ENCODE measurements at regions not wholly inside any gene's neighbourhood (a gene's known extent, or its start where the extent isn't known, plus 50 kb on each side); places are given as distances from the start of the nearest gene placed in this dataset.
A peak's percentile ranks its signal among the peaks of the same experiment; 100 is the strongest.

GRCh38 chr13:68984688-68985319 is 1122.8 kb upstream of the ATXN8OS start:
- no peak overlapping the region for H3K4me3 ChIP-seq (ENCODE audit: low read length in 2 of 2)
- ATAC-seq (ENCODE audit: low FRiP score), result peak; percentile 60
- H3K27me3 ChIP-seq (ENCODE audit: control insufficient read depth in 1 of 2, insufficient read depth in 2 of 2, low read length in 1 of 2), result no peaks in the 10 kb centered on the region
- H3K9me3 ChIP-seq (ENCODE audit: control insufficient read depth, low read length), result no peaks in the 10 kb centered on the region
- no peak overlapping the region for H3K27ac ChIP-seq (ENCODE audit: low read depth in 1 of 2, low read length in 2 of 2)
- 92 to 93% methylated on average over 36 to 37 of the region's 37 CpGs for WGBS, 2 donors
- no peaks in the 10 kb centered on the region for H3K36me3 ChIP-seq (ENCODE audit: control insufficient read depth in 1 of 2, insufficient read depth in 2 of 2, low read length in 1 of 2)
- H3K4me1 ChIP-seq (ENCODE audit: control insufficient read depth in 1 of 2, insufficient read depth in 2 of 2, low read length in 2 of 2), result no peaks in the 10 kb centered on the region
- DNase-seq, result peak; percentile 34 to 68
- intact Hi-C loops (cut with DNase I), result no loop called here

- WGBS, 2 donors, result 82 to 87% methylated on average over 12 of the region's 12 CpGs
- no peaks in the 10 kb centered on the region for H3K9me3 ChIP-seq (ENCODE audit: control insufficient read depth, low read length)
- H3K4me3 ChIP-seq (ENCODE audit: low read length in 2 of 2), result no peak overlapping the region
These were observed 1124.5 kb upstream of the ATXN8OS start for GRCh38 chr13:68982961-68983619.

GRCh38 chr13:68976287-68976686 is 1131.3 kb upstream of the ATXN8OS start:
- no peaks in the 10 kb centered on the region for H3K36me3 ChIP-seq (ENCODE audit: control insufficient read depth in 1 of 2, insufficient read depth in 2 of 2, low read length in 1 of 2)
- DNase-seq, result no peak
- intact Hi-C loops (cut with DNase I), result no loop called here
- H3K4me1 ChIP-seq (ENCODE audit: control insufficient read depth in 1 of 2, insufficient read depth in 2 of 2, low read length in 2 of 2), result no peaks in the 10 kb centered on the region
- 79 to 87% methylated on average over 2 of the region's 2 CpGs for WGBS, 2 donors
- no peak overlapping the region for H3K4me3 ChIP-seq (ENCODE audit: low read length in 2 of 2)
- H3K27me3 ChIP-seq (ENCODE audit: control insufficient read depth in 1 of 2, insufficient read depth in 2 of 2, low read length in 1 of 2), result no peaks in the 10 kb centered on the region
- H3K27ac ChIP-seq (ENCODE audit: low read depth in 1 of 2, low read length in 2 of 2), result no peak overlapping the region
- ATAC-seq (ENCODE audit: low FRiP score), result no peak
- H3K9me3 ChIP-seq (ENCODE audit: control insufficient read depth, low read length), result no peaks in the 10 kb centered on the region

More at GRCh38 chr13:68982961-68983619, 1124.5 kb upstream of the ATXN8OS start:
- ATAC-seq (ENCODE audit: low FRiP score), result peak; percentile 50
- intact Hi-C loops (cut with DNase I), result no loop called here
- peak; percentile 27 to 37 for DNase-seq
- H3K27me3 ChIP-seq (ENCODE audit: control insufficient read depth in 1 of 2, insufficient read depth in 2 of 2, low read length in 1 of 2), result no peaks in the 10 kb centered on the region
- no peak overlapping the region for H3K27ac ChIP-seq (ENCODE audit: low read depth in 1 of 2, low read length in 2 of 2)
- no peaks in the 10 kb centered on the region for H3K36me3 ChIP-seq (ENCODE audit: control insufficient read depth in 1 of 2, insufficient read depth in 2 of 2, low read length in 1 of 2)
- H3K4me1 ChIP-seq (ENCODE audit: control insufficient read depth in 1 of 2, insufficient read depth in 2 of 2, low read length in 2 of 2), result no peaks in the 10 kb centered on the region

- no peak overlapping the region for H3K4me3 ChIP-seq (ENCODE audit: low read length in 2 of 2)
- DNase-seq, result no peak
- H3K36me3 ChIP-seq (ENCODE audit: control insufficient read depth in 1 of 2, insufficient read depth in 2 of 2, low read length in 1 of 2), result no peaks in the 10 kb centered on the region
- no peaks in the 10 kb centered on the region for H3K27me3 ChIP-seq (ENCODE audit: control insufficient read depth in 1 of 2, insufficient read depth in 2 of 2, low read length in 1 of 2)
- H3K9me3 ChIP-seq (ENCODE audit: control insufficient read depth, low read length), result no peaks in the 10 kb centered on the region
- no peaks in the 10 kb centered on the region for H3K4me1 ChIP-seq (ENCODE audit: control insufficient read depth in 1 of 2, insufficient read depth in 2 of 2, low read length in 2 of 2)
- intact Hi-C loops (cut with DNase I), result no loop called here
- no peak overlapping the region for H3K27ac ChIP-seq (ENCODE audit: low read depth in 1 of 2, low read length in 2 of 2)
- no peak for ATAC-seq (ENCODE audit: low FRiP score)
These were observed 1137.1 kb upstream of the ATXN8OS start for GRCh38 chr13:68970532-68970931.

- no peaks in the 10 kb centered on the region for H3K9me3 ChIP-seq (ENCODE audit: control insufficient read depth, low read length)
- no peaks in the 10 kb centered on the region for H3K4me1 ChIP-seq (ENCODE audit: control insufficient read depth in 1 of 2, insufficient read depth in 2 of 2, low read length in 2 of 2)
- no peaks in the 10 kb centered on the region for H3K36me3 ChIP-seq (ENCODE audit: control insufficient read depth in 1 of 2, insufficient read depth in 2 of 2, low read length in 1 of 2)
- no peak overlapping the region for H3K4me3 ChIP-seq (ENCODE audit: low read length in 2 of 2)
- no peaks in the 10 kb centered on the region for H3K27me3 ChIP-seq (ENCODE audit: control insufficient read depth in 1 of 2, insufficient read depth in 2 of 2, low read length in 1 of 2)
- ATAC-seq (ENCODE audit: low FRiP score) (no peak), DNase-seq (no peak)
- intact Hi-C loops (cut with DNase I), result no loop called here
- no peak overlapping the region for H3K27ac ChIP-seq (ENCODE audit: low read depth in 1 of 2, low read length in 2 of 2)
These were observed 1159.0 kb upstream of the ATXN8OS start for GRCh38 chr13:68948586-68948985.

- Histone ChIP-seq H3K9me3 (ENCODE audit: control insufficient read depth, low read length) (no peaks in the 10 kb centered on the region), H3K4me1 (ENCODE audit: control insufficient read depth in 1 of 2, insufficient read depth in 2 of 2, low read length in 2 of 2) (no peaks in the 10 kb centered on the region), H3K36me3 (ENCODE audit: control insufficient read depth in 1 of 2, insufficient read depth in 2 of 2, low read length in 1 of 2) (no peaks in the 10 kb centered on the region), H3K4me3 (ENCODE audit: low read length in 2 of 2) (no peak overlapping the region), H3K27me3 (ENCODE audit: control insufficient read depth in 1 of 2, insufficient read depth in 2 of 2, low read length in 1 of 2) (no peaks in the 10 kb centered on the region), H3K27ac (ENCODE audit: low read depth in 1 of 2, low read length in 2 of 2) (no peak overlapping the region)
- ATAC-seq (ENCODE audit: low FRiP score) (no peak), DNase-seq (no peak)
- intact Hi-C loops (cut with DNase I), result no loop called here
- 78 to 80% methylated on average over 2 of the region's 2 CpGs for WGBS, 2 donors
These were observed 1163.4 kb upstream of the ATXN8OS start for GRCh38 chr13:68944272-68944671.

GRCh38 chr13:68940049-68940448 is 1167.6 kb upstream of the ATXN8OS start:
- no peaks in the 10 kb centered on the region for H3K9me3 ChIP-seq (ENCODE audit: control insufficient read depth, low read length)
- no peak overlapping the region for H3K4me3 ChIP-seq (ENCODE audit: low read length in 2 of 2)
- ATAC-seq (ENCODE audit: low FRiP score) (no peak), DNase-seq (no peak)
- no peaks in the 10 kb centered on the region for H3K4me1 ChIP-seq (ENCODE audit: control insufficient read depth in 1 of 2, insufficient read depth in 2 of 2, low read length in 2 of 2)
- H3K36me3 ChIP-seq (ENCODE audit: control insufficient read depth in 1 of 2, insufficient read depth in 2 of 2, low read length in 1 of 2), result no peaks in the 10 kb centered on the region
- H3K27ac ChIP-seq (ENCODE audit: low read depth in 1 of 2, low read length in 2 of 2), result no peak overlapping the region
- intact Hi-C loops (cut with DNase I), result no loop called here
- no peaks in the 10 kb centered on the region for H3K27me3 ChIP-seq (ENCODE audit: control insufficient read depth in 1 of 2, insufficient read depth in 2 of 2, low read length in 1 of 2)
- WGBS, 2 donors, result 15 to 47% methylated on average over 1 of the region's 1 CpG

GRCh38 chr13:68938639-68939038 is 1169.0 kb upstream of the ATXN8OS start:
- intact Hi-C loops (cut with DNase I), result no loop called here
- WGBS, 2 donors, result 81 to 83% methylated on average over 5 of the region's 5 CpGs
- no peak for ATAC-seq (ENCODE audit: low FRiP score)

GRCh38 chr13:68929075-68929745 is 1178.4 kb upstream of the ATXN8OS start:
- Histone ChIP-seq H3K4me1 (ENCODE audit: control insufficient read depth in 1 of 2, insufficient read depth in 2 of 2, low read length in 2 of 2) (no peaks in the 10 kb centered on the region), H3K4me3 (ENCODE audit: low read length in 2 of 2) (no peak overlapping the region), H3K9me3 (ENCODE audit: control insufficient read depth, low read length) (no peaks in the 10 kb centered on the region), H3K27me3 (ENCODE audit: control insufficient read depth in 1 of 2, insufficient read depth in 2 of 2, low read length in 1 of 2) (no peaks in the 10 kb centered on the region), H3K27ac (ENCODE audit: low read depth in 1 of 2, low read length in 2 of 2) (no peak overlapping the region), H3K36me3 (ENCODE audit: control insufficient read depth in 1 of 2, insufficient read depth in 2 of 2, low read length in 1 of 2) (no peaks in the 10 kb centered on the region)
- 60 to 69% methylated on average over 3 of the region's 3 CpGs for WGBS, 2 donors
- ATAC-seq (ENCODE audit: low FRiP score) (no peak), DNase-seq (no peak)
- intact Hi-C loops (cut with DNase I), result no loop called here

More at GRCh38 chr13:68938639-68939038, 1169.0 kb upstream of the ATXN8OS start:
- H3K27me3 ChIP-seq (ENCODE audit: control insufficient read depth in 1 of 2, insufficient read depth in 2 of 2, low read length in 1 of 2), result no peaks in the 10 kb centered on the region
- H3K36me3 ChIP-seq (ENCODE audit: control insufficient read depth in 1 of 2, insufficient read depth in 2 of 2, low read length in 1 of 2), result no peaks in the 10 kb centered on the region
- no peaks in the 10 kb centered on the region for H3K4me1 ChIP-seq (ENCODE audit: control insufficient read depth in 1 of 2, insufficient read depth in 2 of 2, low read length in 2 of 2)
- H3K27ac ChIP-seq (ENCODE audit: low read depth in 1 of 2, low read length in 2 of 2), result no peak overlapping the region
- no peak for DNase-seq
- H3K9me3 ChIP-seq (ENCODE audit: control insufficient read depth, low read length), result no peaks in the 10 kb centered on the region
- H3K4me3 ChIP-seq (ENCODE audit: low read length in 2 of 2), result no peak overlapping the region

Data from aorta (tissue), 5 donors.